ENCODE measurements at regions not wholly inside any gene's neighbourhood (a gene's known extent, or its start where the extent isn't known, plus 50 kb on each side); places are given as distances from the start of the nearest gene placed in this dataset.

GRCh38 chr9:16266648-16267276, 603.7 kb downstream of the BNC2 start:
- Mint-ChIP-seq H3K27me3 (ENCODE audit: low read depth) (no peaks in the 10 kb centered on the region), H3K4me3 (ENCODE audit: low read depth) (no peak overlapping the region), H3K27ac (no peak overlapping the region), H3K36me3 (ENCODE audit: low read depth) (no peaks in the 10 kb centered on the region), H3K4me1 (ENCODE audit: low read depth) (peaks cover 5% of the 10 kb centered on the region), H3K9me3 (no peaks in the 10 kb centered on the region)
- no peak for DNase-seq (ENCODE audit: low spot score)
- intact Hi-C loops (cut with micrococcal nuclease), result no loop called here

DNA sequence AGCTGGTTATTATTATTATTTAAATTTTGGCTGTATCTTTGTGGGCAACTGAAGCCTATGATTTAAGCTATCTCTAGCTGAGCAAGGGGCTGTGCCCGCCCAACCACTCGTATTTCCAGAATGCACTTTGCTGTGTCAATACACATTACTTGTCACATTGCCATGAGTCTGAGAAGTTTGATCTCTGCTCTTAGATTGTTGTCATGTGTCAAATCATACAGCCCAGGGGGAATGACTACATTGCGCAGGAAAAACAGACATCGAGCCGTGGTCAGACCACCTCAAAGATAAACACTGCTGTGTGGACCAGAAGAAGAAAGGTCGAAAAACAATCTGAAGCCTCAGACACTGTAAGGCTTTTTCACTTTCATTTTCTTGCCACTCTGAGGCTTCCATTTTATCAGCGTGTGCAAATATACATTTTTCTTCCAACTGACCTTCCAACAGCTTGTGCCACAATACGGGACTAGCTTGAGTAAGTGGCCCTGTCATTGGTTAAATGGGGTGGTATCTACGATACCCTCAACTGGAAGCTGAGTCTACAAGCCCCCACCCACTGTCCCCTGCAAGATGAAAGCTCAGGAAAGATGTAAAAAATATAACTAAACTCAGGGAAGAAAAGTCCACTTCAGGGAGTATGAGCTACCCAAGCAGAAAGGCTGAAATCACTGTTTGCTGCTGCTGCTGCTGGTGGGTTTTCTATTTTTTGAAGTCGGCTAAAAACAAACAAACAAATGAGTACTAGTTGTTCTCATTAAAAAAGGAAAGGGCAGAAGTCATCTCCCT, 603.0 kb downstream of the BNC2 start:
- no peaks in the 10 kb centered on the region for H3K9me3 Mint-ChIP-seq
- no peaks in the 10 kb centered on the region for H3K27me3 Mint-ChIP-seq (ENCODE audit: low read depth)
- H3K27ac Mint-ChIP-seq, result no peak overlapping the region
- no peak for DNase-seq (ENCODE audit: low spot score)
- intact Hi-C loops (cut with micrococcal nuclease), result no loop called here
- no peak overlapping the region for H3K4me3 Mint-ChIP-seq (ENCODE audit: low read depth)
- H3K4me1 Mint-ChIP-seq (ENCODE audit: low read depth), result peaks cover 5% of the 10 kb centered on the region
- H3K36me3 Mint-ChIP-seq (ENCODE audit: low read depth), result no peaks in the 10 kb centered on the region

- no peaks in the 10 kb centered on the region for H3K27me3 Mint-ChIP-seq (ENCODE audit: low read depth)
- H3K9me3 Mint-ChIP-seq, result no peaks in the 10 kb centered on the region
- peaks cover 5% of the 10 kb centered on the region for H3K4me1 Mint-ChIP-seq (ENCODE audit: low read depth)
- H3K36me3 Mint-ChIP-seq (ENCODE audit: low read depth), result no peaks in the 10 kb centered on the region
- intact Hi-C loops (cut with micrococcal nuclease), result no loop called here
- DNase-seq (ENCODE audit: low spot score), result no peak
- H3K4me3 Mint-ChIP-seq (ENCODE audit: low read depth), result no peak overlapping the region
- H3K27ac Mint-ChIP-seq, result no peak overlapping the region
Observed at GRCh38 chr9:16268067-16268881, 602.2 kb downstream of the BNC2 start.

DNA sequence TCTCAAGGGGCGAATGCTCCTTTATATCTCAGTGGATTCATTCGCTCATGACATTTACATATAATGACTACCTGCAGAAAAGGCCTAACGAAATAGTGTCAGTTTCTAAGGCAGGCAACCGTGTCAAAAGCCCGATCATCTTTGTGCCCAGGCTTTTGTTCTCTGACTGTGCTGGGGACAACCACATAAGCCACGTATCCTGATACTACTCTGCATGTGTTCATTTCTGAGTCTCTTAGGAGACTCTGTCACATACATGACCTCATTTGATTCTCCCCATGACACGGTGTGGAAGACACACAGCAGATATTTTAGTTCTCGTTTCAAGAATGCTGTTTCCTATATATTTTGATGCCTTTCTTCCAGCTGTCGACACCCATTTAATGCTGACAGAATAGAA, 598.5 kb downstream of the BNC2 start:
- H3K4me1 Mint-ChIP-seq (ENCODE audit: low read depth), result peaks cover 3% of the 10 kb centered on the region
- no peak overlapping the region for H3K4me3 Mint-ChIP-seq (ENCODE audit: low read depth)
- no peaks in the 10 kb centered on the region for H3K27me3 Mint-ChIP-seq (ENCODE audit: low read depth)
- peaks cover 3% of the 10 kb centered on the region for H3K9me3 Mint-ChIP-seq
- intact Hi-C loops (cut with micrococcal nuclease), result no loop called here
- no peak overlapping the region for H3K27ac Mint-ChIP-seq
- no peak for DNase-seq (ENCODE audit: low spot score)
- no peaks in the 10 kb centered on the region for H3K36me3 Mint-ChIP-seq (ENCODE audit: low read depth)

- H3K36me3 Mint-ChIP-seq (ENCODE audit: low read depth), result no peaks in the 10 kb centered on the region
- no peaks in the 10 kb centered on the region for H3K4me1 Mint-ChIP-seq (ENCODE audit: low read depth)
- no peak overlapping the region for H3K27ac Mint-ChIP-seq
- peaks cover 3% of the 10 kb centered on the region for H3K9me3 Mint-ChIP-seq
- no peak for DNase-seq (ENCODE audit: low spot score)
- H3K4me3 Mint-ChIP-seq (ENCODE audit: low read depth), result no peak overlapping the region
- H3K27me3 Mint-ChIP-seq (ENCODE audit: low read depth), result no peaks in the 10 kb centered on the region
- intact Hi-C loops (cut with micrococcal nuclease), result no loop called here
Observed at GRCh38 chr9:16272776-16273175, 597.7 kb downstream of the BNC2 start.

DNA sequence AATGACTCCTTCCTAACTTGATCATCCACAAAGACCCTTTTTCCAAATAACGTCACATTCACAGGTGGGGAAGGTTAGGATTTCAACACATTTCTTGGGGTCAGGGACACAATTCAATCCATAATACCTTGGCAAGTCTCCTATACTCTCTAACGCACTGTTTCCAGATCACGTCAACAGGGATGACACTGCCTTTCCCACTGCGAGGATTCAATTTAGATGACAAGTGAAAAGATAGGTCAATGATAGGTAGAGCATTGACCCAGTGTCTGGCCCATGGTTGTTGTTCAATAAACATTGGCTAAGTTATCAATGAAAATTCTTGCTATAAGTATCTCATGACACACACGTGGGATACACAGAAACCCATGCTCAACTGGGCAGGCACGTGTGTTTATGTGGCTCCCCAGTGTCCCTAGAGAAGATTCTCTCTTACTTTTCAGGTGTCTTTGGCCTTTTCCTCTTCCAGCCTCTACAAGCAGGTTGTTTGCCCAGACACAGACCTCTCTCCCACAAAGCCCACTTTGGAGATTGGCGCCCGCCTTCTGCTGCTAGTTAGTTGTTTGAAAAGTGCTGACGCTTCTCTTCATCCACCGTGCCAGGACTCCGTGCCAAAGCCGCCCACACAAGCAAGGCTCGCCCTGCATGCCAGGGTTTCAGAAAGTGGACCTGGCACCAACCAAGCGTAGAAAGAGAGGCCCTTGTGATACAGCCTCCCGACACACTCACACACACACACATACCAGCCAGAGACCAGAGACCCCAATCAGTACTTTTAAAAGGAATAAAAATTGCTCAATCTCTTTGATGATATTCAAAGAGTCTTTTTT, 594.5 kb downstream of the BNC2 start:
- peaks cover 3% of the 10 kb centered on the region for H3K9me3 Mint-ChIP-seq
- intact Hi-C loops (cut with micrococcal nuclease), result no loop called here
- no peaks in the 10 kb centered on the region for H3K4me1 Mint-ChIP-seq (ENCODE audit: low read depth)
- no peaks in the 10 kb centered on the region for H3K36me3 Mint-ChIP-seq (ENCODE audit: low read depth)
- H3K27ac Mint-ChIP-seq, result no peak overlapping the region
- H3K27me3 Mint-ChIP-seq (ENCODE audit: low read depth), result no peaks in the 10 kb centered on the region
- no peak overlapping the region for H3K4me3 Mint-ChIP-seq (ENCODE audit: low read depth)
- no peak for DNase-seq (ENCODE audit: low spot score)

- no peaks in the 10 kb centered on the region for H3K27me3 Mint-ChIP-seq (ENCODE audit: low read depth)
- no peak overlapping the region for H3K4me3 Mint-ChIP-seq (ENCODE audit: low read depth)
- DNase-seq (ENCODE audit: low spot score), result no peak
- intact Hi-C loops (cut with micrococcal nuclease), result no loop called here
- H3K4me1 Mint-ChIP-seq (ENCODE audit: low read depth), result no peaks in the 10 kb centered on the region
- no peak overlapping the region for H3K27ac Mint-ChIP-seq
- peaks cover 3% of the 10 kb centered on the region for H3K9me3 Mint-ChIP-seq
- no peaks in the 10 kb centered on the region for H3K36me3 Mint-ChIP-seq (ENCODE audit: low read depth)
Observed at GRCh38 chr9:16276866-16277265, 593.6 kb downstream of the BNC2 start.

DNA sequence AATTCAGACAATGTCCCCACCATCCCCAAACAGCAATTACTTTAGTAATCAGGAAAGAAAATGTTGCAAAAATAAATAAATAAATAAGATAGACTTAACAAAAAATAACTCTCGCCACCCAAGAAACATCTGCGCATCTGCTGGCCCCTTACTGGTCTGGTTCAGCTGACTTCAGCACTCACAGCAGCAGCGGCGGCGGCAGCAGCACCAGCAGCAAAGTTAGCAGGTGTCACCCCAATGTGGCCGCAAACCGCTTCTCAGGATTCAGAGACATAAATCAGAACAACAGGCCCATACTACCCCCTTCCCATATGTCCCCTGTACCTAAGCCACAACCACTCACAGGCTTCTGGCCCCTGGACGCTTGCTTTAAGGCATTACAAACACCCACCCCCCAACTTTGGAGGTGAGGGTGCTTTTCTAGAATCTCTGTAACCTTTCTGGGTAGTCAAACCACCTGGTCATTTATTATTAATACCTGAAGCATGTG, 593.0 kb downstream of the BNC2 start:
- Mint-ChIP-seq H3K27ac (no peak overlapping the region), H3K4me1 (ENCODE audit: low read depth) (no peaks in the 10 kb centered on the region), H3K27me3 (ENCODE audit: low read depth) (no peaks in the 10 kb centered on the region), H3K36me3 (ENCODE audit: low read depth) (no peaks in the 10 kb centered on the region), H3K4me3 (ENCODE audit: low read depth) (no peak overlapping the region), H3K9me3 (peaks cover 3% of the 10 kb centered on the region)
- DNase-seq (ENCODE audit: low spot score), result no peak
- intact Hi-C loops (cut with micrococcal nuclease), result no loop called here

DNA sequence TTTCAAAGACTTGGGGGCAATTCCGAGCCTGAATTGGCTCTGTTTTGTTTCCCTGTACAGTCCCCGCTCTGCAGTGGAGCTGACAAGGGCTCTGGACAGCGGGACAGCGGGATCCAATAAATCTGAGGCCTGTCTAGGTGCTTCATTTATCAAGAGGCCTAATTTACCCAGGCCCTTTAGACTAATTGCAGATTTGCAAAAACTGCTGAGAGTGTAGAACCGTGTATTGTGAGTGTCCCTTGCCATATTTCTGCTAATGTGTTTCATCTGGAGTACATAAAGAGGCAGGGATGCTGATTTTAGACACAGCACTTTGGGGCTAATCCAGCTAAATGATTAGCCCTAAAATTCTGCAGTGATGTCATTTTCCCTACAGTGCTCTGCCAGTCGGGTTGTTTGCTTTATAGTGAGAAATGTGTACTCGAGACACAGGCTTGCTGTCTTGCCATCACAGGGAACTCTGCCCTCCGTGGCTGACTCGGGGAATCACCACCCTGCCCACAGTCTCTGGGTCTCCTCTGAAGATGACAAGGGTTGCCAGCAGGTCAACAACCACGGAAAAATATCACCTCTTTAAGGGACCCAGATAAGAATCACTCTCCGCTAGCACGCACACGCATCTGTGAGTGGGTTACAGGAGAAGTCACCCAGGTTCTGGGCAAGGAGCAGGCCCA, 592.0 kb downstream of the BNC2 start:
- Mint-ChIP-seq H3K36me3 (ENCODE audit: low read depth) (no peaks in the 10 kb centered on the region), H3K27ac (no peak overlapping the region), H3K4me3 (ENCODE audit: low read depth) (no peak overlapping the region), H3K4me1 (ENCODE audit: low read depth) (no peaks in the 10 kb centered on the region), H3K9me3 (peaks cover 3% of the 10 kb centered on the region), H3K27me3 (ENCODE audit: low read depth) (no peaks in the 10 kb centered on the region)
- intact Hi-C loops (cut with micrococcal nuclease), result no loop called here
- no peak for DNase-seq (ENCODE audit: low spot score)

- intact Hi-C loops (cut with micrococcal nuclease), result no loop called here
- no peaks in the 10 kb centered on the region for H3K4me1 Mint-ChIP-seq (ENCODE audit: low read depth)
- H3K27me3 Mint-ChIP-seq (ENCODE audit: low read depth), result no peaks in the 10 kb centered on the region
- no peak overlapping the region for H3K4me3 Mint-ChIP-seq (ENCODE audit: low read depth)
- no peak for DNase-seq (ENCODE audit: low spot score)
- H3K27ac Mint-ChIP-seq, result no peak overlapping the region
- no peaks in the 10 kb centered on the region for H3K9me3 Mint-ChIP-seq
- H3K36me3 Mint-ChIP-seq (ENCODE audit: low read depth), result no peaks in the 10 kb centered on the region
Observed at GRCh38 chr9:16281707-16282106, 588.8 kb downstream of the BNC2 start.

DNA sequence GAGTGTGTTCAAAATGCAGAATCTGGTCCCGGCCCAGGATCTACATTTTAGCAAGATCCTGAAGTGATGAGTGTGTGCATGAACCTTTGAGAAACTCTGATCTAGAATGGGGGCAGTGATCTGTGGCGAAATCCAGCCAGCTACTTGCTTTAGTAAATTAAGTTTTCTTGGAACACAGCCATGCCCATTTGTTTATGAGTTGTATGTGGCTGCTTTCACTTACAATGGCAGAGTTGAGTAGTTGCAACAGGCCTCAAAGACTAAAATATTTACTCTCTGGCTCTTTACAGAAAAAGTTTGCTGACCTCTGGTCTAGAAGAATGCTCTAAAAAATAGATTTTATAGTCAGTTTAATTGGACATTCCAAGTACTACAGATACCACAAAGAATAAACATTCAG, 588.3 kb downstream of the BNC2 start:
- H3K9me3 Mint-ChIP-seq, result no peaks in the 10 kb centered on the region
- H3K36me3 Mint-ChIP-seq (ENCODE audit: low read depth), result no peaks in the 10 kb centered on the region
- no peak overlapping the region for H3K27ac Mint-ChIP-seq
- no peaks in the 10 kb centered on the region for H3K27me3 Mint-ChIP-seq (ENCODE audit: low read depth)
- intact Hi-C loops (cut with micrococcal nuclease), result no loop called here
- no peaks in the 10 kb centered on the region for H3K4me1 Mint-ChIP-seq (ENCODE audit: low read depth)
- no peak overlapping the region for H3K4me3 Mint-ChIP-seq (ENCODE audit: low read depth)
- no peak for DNase-seq (ENCODE audit: low spot score)

- intact Hi-C loops (cut with micrococcal nuclease), result no loop called here
- peaks cover 3% of the 10 kb centered on the region for H3K9me3 Mint-ChIP-seq
- no peaks in the 10 kb centered on the region for H3K27me3 Mint-ChIP-seq (ENCODE audit: low read depth)
- DNase-seq (ENCODE audit: low spot score), result no peak
- no peak overlapping the region for H3K27ac Mint-ChIP-seq
- H3K4me1 Mint-ChIP-seq (ENCODE audit: low read depth), result no peaks in the 10 kb centered on the region
- no peak overlapping the region for H3K4me3 Mint-ChIP-seq (ENCODE audit: low read depth)
- no peaks in the 10 kb centered on the region for H3K36me3 Mint-ChIP-seq (ENCODE audit: low read depth)
Observed at GRCh38 chr9:16282718-16283117, 587.8 kb downstream of the BNC2 start.

All from activated T-helper 2 cell treated with anti-CD3 and anti-CD28 coated beads, Interferon-gamma antibody, Interleukin-2, Interleukin-4, amounts not matched to agents 10 μg/mL and 5 μg/mL and 100 μg/mL, durations not matched to agents 14 hours and 24 hours and 36 hours (primary cell).